DOHH2 (cell line): ENCODE measurements at regions not wholly inside any gene's neighbourhood (a gene's known extent, or its start where the extent isn't known, plus 50 kb on each side); places are given as distances from the start of the nearest gene placed in this dataset.

Source experiments
- EZH2phosphoT487 ChIP-seq: fragments of 200-600 bp; sonication (generic); IDR thresholded peaks from 2 replicates; pipeline ENCODE4 v1.6.1; 2017; ENCODE audit warnings: borderline replicate concordance, mild to moderate bottlenecking, antibody characterized with exemption, low read length, moderate library complexity, mixed read lengths
- TF ChIP-seq, protein P1 (sequence below): fragments of 200-600 bp; sonication (generic); IDR thresholded peaks from one replicate; pipeline ENCODE4 v1.5.1; 2014; ENCODE audit warnings: antibody characterized with exemption, mild to moderate bottlenecking, low read depth, low read length; ENCODE audit not compliant: poor library complexity, severe bottlenecking

- TF ChIP-seq, protein P1, sequence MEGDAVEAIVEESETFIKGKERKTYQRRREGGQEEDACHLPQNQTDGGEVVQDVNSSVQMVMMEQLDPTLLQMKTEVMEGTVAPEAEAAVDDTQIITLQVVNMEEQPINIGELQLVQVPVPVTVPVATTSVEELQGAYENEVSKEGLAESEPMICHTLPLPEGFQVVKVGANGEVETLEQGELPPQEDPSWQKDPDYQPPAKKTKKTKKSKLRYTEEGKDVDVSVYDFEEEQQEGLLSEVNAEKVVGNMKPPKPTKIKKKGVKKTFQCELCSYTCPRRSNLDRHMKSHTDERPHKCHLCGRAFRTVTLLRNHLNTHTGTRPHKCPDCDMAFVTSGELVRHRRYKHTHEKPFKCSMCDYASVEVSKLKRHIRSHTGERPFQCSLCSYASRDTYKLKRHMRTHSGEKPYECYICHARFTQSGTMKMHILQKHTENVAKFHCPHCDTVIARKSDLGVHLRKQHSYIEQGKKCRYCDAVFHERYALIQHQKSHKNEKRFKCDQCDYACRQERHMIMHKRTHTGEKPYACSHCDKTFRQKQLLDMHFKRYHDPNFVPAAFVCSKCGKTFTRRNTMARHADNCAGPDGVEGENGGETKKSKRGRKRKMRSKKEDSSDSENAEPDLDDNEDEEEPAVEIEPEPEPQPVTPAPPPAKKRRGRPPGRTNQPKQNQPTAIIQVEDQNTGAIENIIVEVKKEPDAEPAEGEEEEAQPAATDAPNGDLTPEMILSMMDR, result no peak
- TF ChIP-seq EZH2phosphoT487, result no peak
Observed at GRCh38 chr1:87720561-87720960, 391.9 kb downstream of the LMO4 start.
